HK-2 (cell line): ENCODE measurements at regions not wholly inside any gene's neighbourhood (a gene's known extent, or its start where the extent isn't known, plus 50 kb on each side); places are given as distances from the start of the nearest gene placed in this dataset.

ENCODE experiments used
- DNase-seq: peaks from one replicate; pipeline ENCODE4 v3.0.0-alpha.2; 2018; ENCODE audit not compliant: unreplicated experiment

DNA sequence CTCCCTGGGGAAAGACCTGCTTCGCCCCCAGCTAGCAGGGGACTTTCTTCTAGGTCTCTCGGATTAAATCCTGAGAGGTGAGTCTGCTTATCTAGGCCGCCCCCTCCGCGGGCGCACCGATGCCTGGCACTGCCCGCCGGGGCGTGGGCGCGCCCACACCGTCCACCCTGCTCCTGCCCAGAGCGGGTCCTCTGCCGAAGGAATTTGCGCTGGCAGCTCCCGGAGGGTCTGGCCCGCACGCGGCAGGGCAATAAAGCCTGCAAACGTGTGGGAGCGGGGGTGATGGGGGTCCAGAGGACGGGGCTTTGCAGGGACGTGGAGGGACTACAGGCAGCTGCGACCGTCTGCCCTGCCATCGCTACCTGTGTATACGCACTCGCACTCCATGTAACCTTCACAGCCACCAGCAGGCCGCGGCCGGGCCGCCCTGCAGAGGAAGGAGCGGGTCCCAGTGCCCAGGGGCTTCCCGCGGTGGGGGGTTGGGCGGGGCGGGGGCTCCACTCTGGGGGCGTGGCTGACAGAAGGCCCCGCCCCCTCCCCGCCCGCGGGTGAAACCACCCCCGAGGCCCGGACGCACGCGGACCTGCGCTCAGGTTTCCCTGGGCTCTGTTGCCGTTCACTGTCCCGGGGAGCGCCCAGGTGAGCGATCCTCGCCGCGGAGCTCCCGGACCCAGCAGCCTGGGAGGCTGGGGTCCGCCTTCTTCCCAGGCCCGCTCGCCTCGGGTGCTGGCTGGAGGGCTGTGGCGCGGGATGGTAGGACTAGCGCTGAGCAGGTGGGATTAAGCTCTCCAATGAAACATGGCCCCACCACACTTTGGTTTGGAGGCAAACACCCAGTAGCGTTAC, 174.5 kb upstream of the HS6ST1 start:
- no peak for DNase-seq

GRCh38 chr2:128493880-128494279, 175.2 kb upstream of the HS6ST1 start:
- no peak for DNase-seq

DNA sequence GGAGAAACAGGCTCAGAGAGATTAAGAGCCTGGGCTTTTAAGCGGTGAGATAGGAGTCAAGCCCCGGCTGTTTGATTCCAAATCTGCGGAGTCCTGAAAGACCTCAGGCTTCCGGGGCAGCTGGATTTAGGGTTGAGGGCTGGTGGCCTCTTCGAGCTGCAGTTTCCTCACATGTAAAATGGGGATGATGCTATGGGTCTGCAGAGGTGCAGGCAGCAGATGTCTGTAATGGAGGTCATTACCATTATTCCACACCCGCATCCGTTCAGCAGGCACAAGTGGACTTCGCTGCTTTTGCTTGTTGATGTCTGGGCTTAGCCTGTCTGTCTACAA, 175.6 kb upstream of the HS6ST1 start:
- DNase-seq: no peak

- DNase-seq: no peak
Measured at GRCh38 chr2:128494640-128495321, 176.1 kb upstream of the HS6ST1 start.

GRCh38 chr2:128495996-128496547, 177.4 kb upstream of the HS6ST1 start:
- DNase-seq: no peak

- DNase-seq: no peak
Measured at GRCh38 chr2:128496700-128497099, 178.0 kb upstream of the HS6ST1 start.

GRCh38 chr2:128497461-128497860, 178.8 kb upstream of the HS6ST1 start:
- DNase-seq: no peak

- no peak for DNase-seq
Measured at GRCh38 chr2:128498086-128498485, 179.4 kb upstream of the HS6ST1 start.

- DNase-seq: no peak
Measured at GRCh38 chr2:128498589-128498988, 179.9 kb upstream of the HS6ST1 start.

DNA sequence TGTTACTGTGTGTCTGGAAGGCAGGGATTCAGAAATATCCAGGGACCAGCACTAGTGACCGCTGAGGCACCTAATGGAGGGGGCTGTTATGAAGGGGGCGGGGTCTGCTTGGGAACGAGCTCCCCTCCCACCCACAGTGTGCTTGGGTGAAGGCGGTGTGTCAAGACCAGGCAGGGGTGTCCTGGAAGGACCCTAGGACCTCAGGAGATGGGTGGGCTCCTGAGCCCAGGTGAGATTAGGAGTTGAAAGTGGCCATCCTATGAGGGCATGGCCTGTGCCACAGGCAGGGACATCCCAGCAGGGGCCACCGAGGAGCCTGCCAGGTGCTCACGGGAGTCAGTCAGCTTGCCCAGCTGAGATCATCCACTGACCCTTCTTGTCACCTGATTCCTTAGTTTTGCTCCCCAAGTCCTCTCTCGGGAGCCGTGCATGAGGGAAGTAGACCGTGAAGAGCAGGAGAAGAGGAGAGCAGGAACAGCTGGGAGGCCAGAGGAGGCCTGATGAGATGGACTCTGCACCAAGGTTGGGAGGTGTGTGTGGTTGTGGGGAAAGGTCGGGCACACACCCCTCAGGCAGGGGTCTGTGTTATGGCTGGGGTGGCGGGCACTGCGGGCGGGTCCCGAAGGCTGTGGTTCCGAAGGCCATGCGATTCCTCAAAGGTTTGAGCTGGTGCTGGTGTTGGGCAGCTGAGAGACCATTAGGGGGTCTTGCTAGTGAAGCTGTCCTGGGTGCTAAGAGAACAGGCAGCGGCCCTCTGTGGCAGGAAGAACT, 180.9 kb upstream of the HS6ST1 start:
- DNase-seq: no peak

DNA sequence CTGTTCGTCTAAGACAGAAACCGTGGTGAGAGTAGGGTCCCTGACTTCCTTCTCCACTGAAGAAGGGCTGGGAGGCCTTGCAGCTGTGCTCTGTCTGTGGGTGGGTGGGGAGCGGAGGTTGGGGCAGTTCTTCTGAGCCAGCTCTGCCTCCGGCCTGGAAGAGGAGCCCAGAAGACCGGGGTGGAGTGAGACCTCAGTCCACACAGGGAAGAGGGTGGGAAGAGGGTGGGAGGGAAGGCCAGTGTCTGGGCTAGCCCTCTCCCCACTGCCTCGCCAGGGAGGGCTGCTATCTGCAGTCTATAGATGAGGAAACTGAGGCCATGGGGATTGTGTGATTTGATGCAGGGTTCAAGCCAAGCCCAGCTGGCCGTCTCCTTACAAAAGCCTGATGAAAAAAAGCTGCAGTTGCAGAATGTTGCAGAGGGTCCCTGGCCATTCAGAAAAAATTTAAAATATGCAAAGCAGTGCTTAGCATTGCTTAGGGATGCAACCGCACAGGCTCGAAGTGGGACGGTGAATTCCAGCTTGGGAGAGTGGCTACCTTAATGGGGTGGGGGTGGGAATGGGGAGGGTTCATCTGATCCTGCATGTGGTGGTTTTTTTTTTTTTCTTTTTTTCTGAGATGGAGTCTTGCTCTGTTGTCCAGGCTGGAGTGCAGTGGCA, 181.6 kb upstream of the HS6ST1 start:
- DNase-seq: no peak

DNA sequence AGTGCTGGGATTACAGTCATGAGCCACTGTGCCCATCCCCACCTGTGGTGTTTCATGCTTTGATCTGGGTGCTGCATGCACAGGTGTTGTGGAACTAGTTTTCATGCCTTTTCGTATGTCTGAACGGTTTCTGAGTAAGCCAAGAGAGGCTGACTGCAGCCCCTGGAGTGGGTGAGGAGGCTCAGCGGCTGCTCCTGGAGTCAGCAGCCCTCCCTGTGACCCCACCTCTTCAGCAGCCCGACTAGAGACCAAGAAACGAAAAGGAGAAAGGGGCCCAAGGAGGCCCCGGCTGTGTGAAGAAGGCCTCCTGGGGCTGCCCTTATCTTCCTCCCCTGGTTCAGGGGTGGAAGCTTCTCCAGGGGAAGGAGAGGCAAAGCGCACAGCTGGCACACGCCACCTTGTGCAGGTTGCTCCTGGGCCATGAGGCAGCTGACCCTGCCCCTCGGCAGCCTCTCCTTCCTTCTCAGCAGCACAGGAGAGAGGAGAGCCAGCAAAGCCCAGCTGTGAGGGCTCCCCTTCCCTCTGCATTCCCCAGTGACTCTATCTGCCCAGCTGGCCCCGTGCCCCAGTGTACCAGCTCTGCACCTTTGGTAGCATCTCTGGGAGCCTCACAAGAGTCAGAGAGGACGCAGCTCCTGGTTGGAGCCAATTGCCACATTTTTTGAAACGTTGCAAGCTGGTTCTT, 182.5 kb upstream of the HS6ST1 start:
- no peak for DNase-seq

- DNase-seq: no peak
Measured at GRCh38 chr2:128501700-128502099, 183.0 kb upstream of the HS6ST1 start.

GRCh38 chr2:128502200-128502599, 183.5 kb upstream of the HS6ST1 start:
- DNase-seq: no peak

- no peak for DNase-seq
Measured at GRCh38 chr2:128502638-128503246, 184.1 kb upstream of the HS6ST1 start.

DNA sequence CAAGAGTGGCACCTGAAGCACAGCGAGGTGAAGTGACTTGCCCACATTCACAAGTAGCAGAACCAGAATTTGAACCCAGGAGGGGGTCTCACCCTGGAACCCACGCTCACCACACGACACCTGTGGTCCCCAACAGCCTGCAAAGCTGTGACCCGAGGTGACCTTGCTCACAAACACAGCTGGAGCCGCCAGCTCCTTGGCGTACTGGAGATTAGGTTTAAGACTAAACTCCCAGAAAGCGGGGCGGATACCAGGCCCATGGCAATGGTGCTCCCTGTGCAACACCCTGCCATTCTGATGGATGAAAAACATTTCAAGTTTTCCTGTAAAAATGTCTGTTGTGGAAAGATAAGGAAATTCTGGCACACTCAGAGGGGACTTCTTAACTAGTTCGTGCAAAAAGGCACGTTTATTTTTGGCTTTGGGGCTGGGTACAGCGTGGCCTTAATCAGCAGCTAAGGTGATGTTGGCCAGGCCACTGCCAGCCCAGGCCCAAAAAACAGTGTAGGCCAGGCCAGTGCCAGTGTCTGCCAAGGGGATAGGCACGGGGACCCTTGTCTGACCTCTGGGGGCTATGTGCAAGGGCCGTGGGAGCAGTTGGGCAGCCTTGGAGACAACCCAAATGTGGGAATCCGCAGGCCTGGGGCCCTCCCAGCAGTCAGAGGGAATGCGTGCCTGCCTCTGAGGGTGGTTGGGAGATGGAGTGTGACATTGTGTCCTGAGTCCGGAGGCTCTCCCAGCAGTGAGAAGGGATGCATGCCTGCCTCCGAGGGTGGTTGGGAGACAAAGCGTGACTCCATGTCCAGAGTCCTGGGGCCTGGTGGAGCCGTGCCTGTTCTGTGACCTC, 185.0 kb upstream of the HS6ST1 start:
- DNase-seq: no peak

DNA sequence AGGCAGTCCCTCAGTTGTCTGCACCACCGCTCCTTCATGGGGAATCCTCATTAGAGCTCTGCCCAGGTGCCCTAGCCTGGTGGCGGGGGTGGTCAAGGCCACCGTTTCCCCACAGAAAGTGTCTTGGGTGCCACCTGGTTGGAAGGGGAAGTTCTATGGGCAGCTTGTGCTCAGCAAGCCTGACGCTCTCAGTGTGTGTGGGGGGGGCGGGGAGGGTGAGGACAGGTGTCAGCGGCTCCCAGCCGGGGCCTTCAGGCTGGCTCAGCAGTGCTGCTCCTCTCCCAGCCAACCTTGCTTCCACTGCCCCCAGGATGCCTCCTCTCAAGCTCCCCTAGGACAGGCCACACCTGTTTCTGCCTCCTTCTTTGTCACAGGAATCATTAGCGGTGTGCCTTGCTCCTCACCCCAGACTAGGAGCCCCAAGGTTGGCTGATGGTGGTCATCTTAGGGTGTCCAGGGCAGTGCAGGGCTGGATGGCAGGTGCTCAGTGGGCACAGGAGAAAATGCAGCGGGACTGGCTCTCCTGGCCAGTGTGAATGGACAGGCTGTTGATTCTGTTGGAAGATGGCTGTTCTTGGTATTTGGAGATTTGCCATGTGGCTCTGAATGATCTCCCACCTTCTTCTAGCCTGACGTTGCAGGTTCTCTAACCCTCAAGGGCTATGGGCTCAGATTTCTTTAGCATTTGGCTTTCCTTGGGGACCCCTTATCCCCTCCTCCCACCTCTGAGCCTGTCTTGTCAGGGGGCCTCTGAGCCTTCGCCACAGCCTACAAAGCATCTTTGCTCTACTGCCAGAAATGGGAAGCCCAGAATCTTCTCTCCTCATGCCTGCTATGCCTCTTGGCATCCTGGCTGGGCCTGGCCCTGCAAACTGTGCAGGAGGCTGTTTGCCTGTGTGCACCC, 185.8 kb upstream of the HS6ST1 start:
- DNase-seq: no peak

GRCh38 chr2:128505150-128505490, 186.5 kb upstream of the HS6ST1 start:
- no peak for DNase-seq
